WTC11 (cell line): ENCODE measurements at regions not wholly inside any gene's neighbourhood (a gene's known extent, or its start where the extent isn't known, plus 50 kb on each side); places are given as distances from the start of the nearest gene placed in this dataset.

ENCODE experiments used
- ATAC-seq: fragments of 200-7000 bp; cut with Tn5 transposase; 2 replicates; pipeline ENCODE4 v1.10.0; 2021; ENCODE audit warnings: mild to moderate bottlenecking, moderate library complexity
- CTCF ChIA-PET: fragments of 300-600 bp; sonication (Branson Sonifier 250); formaldehyde crosslinking; loops from one replicate; lab custom pipeline; 2021; ENCODE audit warnings: antibody characterized with exemption; lab: Charles Lee
- POLR2A ChIA-PET: fragments of 350-600 bp; sonication (Branson Sonifier 250); formaldehyde crosslinking; loops from one replicate; lab custom pipeline; 2021; ENCODE audit warnings: antibody characterized with exemption; lab: Charles Lee
- DNase-seq: peaks from one replicate; pipeline ENCODE4 v3.0.0; 2021; ENCODE audit warnings: low spot score
- H3K27ac Mint-ChIP-seq: 2 replicates; pipeline ENCODE4 v1.8.0; 2021; ENCODE audit warnings: mixed read lengths
- H3K27me3 Mint-ChIP-seq: 2 replicates; pipeline ENCODE4 v1.8.0; 2021; ENCODE audit warnings: low read depth, mild to moderate bottlenecking, moderate library complexity, mixed read lengths
- H3K36me3 Mint-ChIP-seq: 2 replicates; pipeline ENCODE4 v1.8.0; 2021; ENCODE audit warnings: mixed read lengths
- H3K4me1 Mint-ChIP-seq: 2 replicates; pipeline ENCODE4 v1.8.0; 2022; ENCODE audit warnings: mixed read lengths
- H3K4me3 Mint-ChIP-seq: 2 replicates; pipeline ENCODE4 v1.8.0; 2021; ENCODE audit warnings: mild to moderate bottlenecking, moderate library complexity, mixed read lengths
- H3K9me3 Mint-ChIP-seq: 2 replicates; pipeline ENCODE4 v1.8.0; 2021; ENCODE audit warnings: mixed read lengths
- ELF4 ChIP-seq: sonication (generic); formaldehyde crosslinking; IDR thresholded peaks from 2 replicates; pipeline ENCODE4 v1.8.1; 2022; ENCODE audit warnings: low read depth, mild to moderate bottlenecking, moderate library complexity, missing genetic modification reagents
- EMX1 ChIP-seq: fragments of 250-450 bp; sonication (Bioruptor Pico); IDR thresholded peaks from 2 replicates; pipeline ENCODE4 v1.8.0; 2021; ENCODE audit warnings: mild to moderate bottlenecking
- IRF2 ChIP-seq: sonication (generic); formaldehyde crosslinking; IDR thresholded peaks from 2 replicates; pipeline ENCODE4 v1.8.0; 2022; ENCODE audit warnings: low read depth, missing genetic modification reagents, borderline replicate concordance
- JAZF1 ChIP-seq: fragments of 250-450 bp; sonication (Bioruptor Pico); IDR thresholded peaks from 2 replicates; pipeline ENCODE4 v1.9.0; 2021; ENCODE audit warnings: moderate library complexity, mild to moderate bottlenecking, inconsistent platforms
- MXD4 ChIP-seq: fragments of 250-450 bp; sonication (Bioruptor Pico); IDR thresholded peaks from 2 replicates; pipeline ENCODE4 v1.8.0; 2021; ENCODE audit warnings: mild to moderate bottlenecking, moderate library complexity, borderline replicate concordance
- NR2C2 ChIP-seq: sonication (generic); formaldehyde crosslinking; IDR thresholded peaks from 2 replicates; pipeline ENCODE4 v1.8.0; 2022; ENCODE audit warnings: mild to moderate bottlenecking, missing genetic modification reagents
- NR3C1 ChIP-seq: sonication (generic); formaldehyde crosslinking; conservative IDR thresholded peaks from 2 replicates; pipeline ENCODE4 v1.8.1; 2023; ENCODE audit warnings: low read depth, mild to moderate bottlenecking, missing genetic modification reagents
- OVOL2 ChIP-seq: fragments of 250-450 bp; sonication (Bioruptor Pico); IDR thresholded peaks from 2 replicates; pipeline ENCODE4 v1.9.0; 2021; ENCODE audit warnings: mild to moderate bottlenecking, borderline replicate concordance
- RORB ChIP-seq: fragments of 250-450 bp; sonication (Bioruptor Pico); IDR thresholded peaks from 2 replicates; pipeline ENCODE4 v1.9.0; 2021; ENCODE audit warnings: mild to moderate bottlenecking
- SMAD3 ChIP-seq: sonication (generic); formaldehyde crosslinking; IDR thresholded peaks from 2 replicates; pipeline ENCODE4 v1.8.0; 2022; ENCODE audit warnings: missing genetic modification reagents, mild to moderate bottlenecking, borderline replicate concordance
- TEAD1 ChIP-seq: sonication (generic); formaldehyde crosslinking; IDR thresholded peaks from 2 replicates; pipeline ENCODE4 v1.8.0; 2022; ENCODE audit warnings: mild to moderate bottlenecking, missing genetic modification reagents
- ZNF121 ChIP-seq: sonication (generic); formaldehyde crosslinking; IDR thresholded peaks from 2 replicates; pipeline ENCODE4 v1.8.0; 2023; ENCODE audit warnings: missing genetic modification reagents
- ZNF232 ChIP-seq: sonication (generic); formaldehyde crosslinking; IDR thresholded peaks from 2 replicates; pipeline ENCODE4 v1.8.0; 2022; ENCODE audit warnings: mild to moderate bottlenecking, missing genetic modification reagents
- TF ChIP-seq, protein P1 (sequence below): fragments of 250-450 bp; sonication (Bioruptor Pico); IDR thresholded peaks from 2 replicates; pipeline ENCODE4 v1.8.0; 2021; ENCODE audit warnings: mild to moderate bottlenecking
- TF ChIP-seq, protein P2 (sequence below): sonication (generic); formaldehyde crosslinking; IDR thresholded peaks from 2 replicates; pipeline ENCODE4 v1.8.0; 2022; ENCODE audit warnings: mild to moderate bottlenecking, missing genetic modification reagents
- TF ChIP-seq, protein P3 (sequence below): sonication (generic); formaldehyde crosslinking; IDR thresholded peaks from 2 replicates; pipeline ENCODE4 v1.8.1; 2022; ENCODE audit warnings: low read depth, mild to moderate bottlenecking, moderate library complexity, missing genetic modification reagents, borderline replicate concordance
- TF ChIP-seq, protein P4 (sequence below): sonication (generic); formaldehyde crosslinking; IDR thresholded peaks from 2 replicates; pipeline ENCODE4 v1.8.0; 2022; ENCODE audit warnings: mild to moderate bottlenecking, missing genetic modification reagents
- TF ChIP-seq, protein P5 (sequence below): sonication (generic); formaldehyde crosslinking; IDR thresholded peaks from 2 replicates; pipeline ENCODE4 v1.8.1; 2022; ENCODE audit warnings: mild to moderate bottlenecking, missing genetic modification reagents, moderate library complexity, borderline replicate concordance
- TF ChIP-seq, protein P6 (sequence below): sonication (generic); formaldehyde crosslinking; IDR thresholded peaks from 2 replicates; pipeline ENCODE4 v1.8.0; 2023; ENCODE audit warnings: missing genetic modification reagents
- TF ChIP-seq, protein P7 (sequence below): fragments of 200-600 bp; IDR thresholded peaks from 2 replicates; pipeline ENCODE4 v1.8.0; 2022; ENCODE audit warnings: antibody characterized with exemption
- TF ChIP-seq, protein P8 (sequence below): fragments of 250-450 bp; sonication (Bioruptor Pico); IDR thresholded peaks from 2 replicates; pipeline ENCODE4 v2.1.2; 2022; ENCODE audit warnings: mild to moderate bottlenecking, moderate library complexity
- TF ChIP-seq, protein P9 (sequence below): sonication (generic); formaldehyde crosslinking; IDR thresholded peaks from 2 replicates; pipeline ENCODE4 v1.8.1; 2023; ENCODE audit warnings: mild to moderate bottlenecking, missing genetic modification reagents, moderate library complexity
- TF ChIP-seq, protein P10 (sequence below): fragments of 250-450 bp; sonication (Bioruptor Pico); IDR thresholded peaks from 2 replicates; pipeline ENCODE4 v1.9.0; 2021; ENCODE audit warnings: moderate library complexity, mild to moderate bottlenecking, inconsistent platforms, borderline replicate concordance

DNA sequence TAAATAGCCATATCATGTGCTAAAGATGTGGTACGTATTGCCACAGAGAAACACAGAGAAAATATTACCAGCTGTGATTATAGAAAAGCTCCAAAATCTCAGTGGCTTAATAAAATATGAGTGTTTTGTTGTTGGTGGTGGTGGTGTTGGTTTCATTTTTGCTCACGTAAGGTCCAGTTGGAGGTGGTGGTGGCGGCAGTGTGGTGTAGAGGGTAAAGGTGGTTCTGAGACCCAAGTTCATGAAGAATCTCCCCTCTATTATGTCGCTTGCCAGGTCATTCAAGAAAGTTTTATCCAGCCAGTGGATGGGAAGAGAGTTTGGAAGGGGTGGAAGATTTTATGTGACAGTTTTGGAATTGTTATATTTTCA lies 217.6 kb upstream of the SAMSN1 start:
- Mint-ChIP-seq H3K36me3 (no peaks in the 10 kb centered on the region), H3K4me3 (no peak overlapping the region), H3K27me3 (no peaks in the 10 kb centered on the region), H3K27ac (no peak overlapping the region), H3K4me1 (no peaks in the 10 kb centered on the region), H3K9me3 (peaks cover 11% of the 10 kb centered on the region)
- no peak for ATAC-seq
- no peak for DNase-seq
- ChIA-PET POLR2A (no interaction called here), CTCF (interaction anchor here (1.1 to 1.7 kb wide), 2 partner anchors 10 to 26 kb away, joined by 5 to 6 read pairs; no protein-coding TSS in a partner anchor)
- TF ChIP-seq, protein P1, sequence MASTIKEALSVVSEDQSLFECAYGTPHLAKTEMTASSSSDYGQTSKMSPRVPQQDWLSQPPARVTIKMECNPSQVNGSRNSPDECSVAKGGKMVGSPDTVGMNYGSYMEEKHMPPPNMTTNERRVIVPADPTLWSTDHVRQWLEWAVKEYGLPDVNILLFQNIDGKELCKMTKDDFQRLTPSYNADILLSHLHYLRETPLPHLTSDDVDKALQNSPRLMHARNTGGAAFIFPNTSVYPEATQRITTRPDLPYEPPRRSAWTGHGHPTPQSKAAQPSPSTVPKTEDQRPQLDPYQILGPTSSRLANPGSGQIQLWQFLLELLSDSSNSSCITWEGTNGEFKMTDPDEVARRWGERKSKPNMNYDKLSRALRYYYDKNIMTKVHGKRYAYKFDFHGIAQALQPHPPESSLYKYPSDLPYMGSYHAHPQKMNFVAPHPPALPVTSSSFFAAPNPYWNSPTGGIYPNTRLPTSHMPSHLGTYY (CRISPR knock-in tag), result no peak
- TF ChIP-seq OVOL2 (CRISPR knock-in tag) (no peak), IRF2 (CRISPR knock-in tag) (no peak), SMAD3 (CRISPR knock-in tag) (no peak), RORB (CRISPR knock-in tag) (no peak), ZNF121 (CRISPR knock-in tag) (no peak), ELF4 (CRISPR knock-in tag) (no peak), MXD4 (CRISPR knock-in tag) (no peak), JAZF1 (CRISPR knock-in tag) (no peak), NR3C1 (CRISPR knock-in tag) (no peak)
- TF ChIP-seq, protein P2, sequence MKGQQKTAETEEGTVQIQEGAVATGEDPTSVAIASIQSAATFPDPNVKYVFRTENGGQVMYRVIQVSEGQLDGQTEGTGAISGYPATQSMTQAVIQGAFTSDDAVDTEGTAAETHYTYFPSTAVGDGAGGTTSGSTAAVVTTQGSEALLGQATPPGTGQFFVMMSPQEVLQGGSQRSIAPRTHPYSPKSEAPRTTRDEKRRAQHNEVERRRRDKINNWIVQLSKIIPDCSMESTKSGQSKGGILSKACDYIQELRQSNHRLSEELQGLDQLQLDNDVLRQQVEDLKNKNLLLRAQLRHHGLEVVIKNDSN (CRISPR knock-in tag), result no peak
- TF ChIP-seq, protein P3, sequence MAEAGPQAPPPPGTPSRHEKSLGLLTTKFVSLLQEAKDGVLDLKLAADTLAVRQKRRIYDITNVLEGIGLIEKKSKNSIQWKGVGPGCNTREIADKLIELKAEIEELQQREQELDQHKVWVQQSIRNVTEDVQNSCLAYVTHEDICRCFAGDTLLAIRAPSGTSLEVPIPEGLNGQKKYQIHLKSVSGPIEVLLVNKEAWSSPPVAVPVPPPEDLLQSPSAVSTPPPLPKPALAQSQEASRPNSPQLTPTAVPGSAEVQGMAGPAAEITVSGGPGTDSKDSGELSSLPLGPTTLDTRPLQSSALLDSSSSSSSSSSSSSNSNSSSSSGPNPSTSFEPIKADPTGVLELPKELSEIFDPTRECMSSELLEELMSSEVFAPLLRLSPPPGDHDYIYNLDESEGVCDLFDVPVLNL (CRISPR knock-in tag), result no peak
- TF ChIP-seq, protein P4, sequence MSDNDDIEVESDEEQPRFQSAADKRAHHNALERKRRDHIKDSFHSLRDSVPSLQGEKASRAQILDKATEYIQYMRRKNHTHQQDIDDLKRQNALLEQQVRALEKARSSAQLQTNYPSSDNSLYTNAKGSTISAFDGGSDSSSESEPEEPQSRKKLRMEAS (CRISPR knock-in tag), result no peak
- TF ChIP-seq, protein P5, sequence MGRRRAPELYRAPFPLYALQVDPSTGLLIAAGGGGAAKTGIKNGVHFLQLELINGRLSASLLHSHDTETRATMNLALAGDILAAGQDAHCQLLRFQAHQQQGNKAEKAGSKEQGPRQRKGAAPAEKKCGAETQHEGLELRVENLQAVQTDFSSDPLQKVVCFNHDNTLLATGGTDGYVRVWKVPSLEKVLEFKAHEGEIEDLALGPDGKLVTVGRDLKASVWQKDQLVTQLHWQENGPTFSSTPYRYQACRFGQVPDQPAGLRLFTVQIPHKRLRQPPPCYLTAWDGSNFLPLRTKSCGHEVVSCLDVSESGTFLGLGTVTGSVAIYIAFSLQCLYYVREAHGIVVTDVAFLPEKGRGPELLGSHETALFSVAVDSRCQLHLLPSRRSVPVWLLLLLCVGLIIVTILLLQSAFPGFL, result no peak
- TF ChIP-seq, protein P6, sequence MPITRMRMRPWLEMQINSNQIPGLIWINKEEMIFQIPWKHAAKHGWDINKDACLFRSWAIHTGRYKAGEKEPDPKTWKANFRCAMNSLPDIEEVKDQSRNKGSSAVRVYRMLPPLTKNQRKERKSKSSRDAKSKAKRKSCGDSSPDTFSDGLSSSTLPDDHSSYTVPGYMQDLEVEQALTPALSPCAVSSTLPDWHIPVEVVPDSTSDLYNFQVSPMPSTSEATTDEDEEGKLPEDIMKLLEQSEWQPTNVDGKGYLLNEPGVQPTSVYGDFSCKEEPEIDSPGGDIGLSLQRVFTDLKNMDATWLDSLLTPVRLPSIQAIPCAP (CRISPR knock-in tag), result no peak
- TF ChIP-seq, protein P7, sequence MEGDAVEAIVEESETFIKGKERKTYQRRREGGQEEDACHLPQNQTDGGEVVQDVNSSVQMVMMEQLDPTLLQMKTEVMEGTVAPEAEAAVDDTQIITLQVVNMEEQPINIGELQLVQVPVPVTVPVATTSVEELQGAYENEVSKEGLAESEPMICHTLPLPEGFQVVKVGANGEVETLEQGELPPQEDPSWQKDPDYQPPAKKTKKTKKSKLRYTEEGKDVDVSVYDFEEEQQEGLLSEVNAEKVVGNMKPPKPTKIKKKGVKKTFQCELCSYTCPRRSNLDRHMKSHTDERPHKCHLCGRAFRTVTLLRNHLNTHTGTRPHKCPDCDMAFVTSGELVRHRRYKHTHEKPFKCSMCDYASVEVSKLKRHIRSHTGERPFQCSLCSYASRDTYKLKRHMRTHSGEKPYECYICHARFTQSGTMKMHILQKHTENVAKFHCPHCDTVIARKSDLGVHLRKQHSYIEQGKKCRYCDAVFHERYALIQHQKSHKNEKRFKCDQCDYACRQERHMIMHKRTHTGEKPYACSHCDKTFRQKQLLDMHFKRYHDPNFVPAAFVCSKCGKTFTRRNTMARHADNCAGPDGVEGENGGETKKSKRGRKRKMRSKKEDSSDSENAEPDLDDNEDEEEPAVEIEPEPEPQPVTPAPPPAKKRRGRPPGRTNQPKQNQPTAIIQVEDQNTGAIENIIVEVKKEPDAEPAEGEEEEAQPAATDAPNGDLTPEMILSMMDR, result no peak

DNA sequence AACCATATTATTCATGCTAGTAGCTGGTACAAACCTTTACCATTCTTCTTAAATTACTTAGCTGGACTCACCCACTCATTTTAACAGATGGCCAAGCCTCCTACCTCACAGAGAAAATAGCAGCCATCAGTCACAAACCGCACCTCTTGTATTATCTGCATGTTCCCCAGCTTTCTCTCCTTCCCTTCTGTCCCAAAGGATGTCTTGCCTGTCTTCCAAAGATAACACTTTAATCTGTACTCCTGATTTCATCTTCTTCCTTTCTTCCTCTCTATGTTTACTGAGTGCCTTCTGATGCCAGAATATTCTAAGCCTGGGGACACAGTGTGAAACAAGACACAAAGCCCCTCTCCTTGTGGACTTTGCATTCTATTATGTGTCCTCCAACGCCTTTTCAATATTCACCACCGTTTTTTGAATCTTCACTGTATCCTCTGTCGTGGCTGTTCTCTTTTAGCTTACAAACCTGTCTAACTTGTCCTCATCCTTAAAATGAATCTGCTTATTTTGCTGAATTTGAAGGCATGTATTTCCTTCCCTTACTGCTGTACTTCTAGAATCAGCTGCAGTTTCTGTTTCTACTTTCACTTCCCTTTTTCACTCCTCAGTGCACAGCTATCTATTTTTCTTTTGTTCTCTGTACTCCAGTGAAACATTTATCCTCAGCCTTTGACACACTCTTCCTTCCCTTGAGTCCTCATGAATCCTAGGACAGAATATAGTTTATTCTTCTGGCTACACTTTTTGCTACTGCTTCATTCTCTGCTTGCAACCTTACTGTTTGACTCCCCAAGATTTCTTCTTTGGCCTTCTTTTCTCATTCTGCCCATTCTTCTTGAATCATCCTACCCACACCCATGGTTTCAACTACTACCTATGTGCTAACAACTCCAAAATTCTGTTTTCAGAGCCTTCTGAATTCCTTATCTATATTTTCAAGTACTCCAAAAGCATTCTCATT lies 216.9 kb upstream of the SAMSN1 start:
- H3K9me3 Mint-ChIP-seq, result peaks cover 11% of the 10 kb centered on the region
- no peak overlapping the region for H3K27ac Mint-ChIP-seq
- H3K27me3 Mint-ChIP-seq, result no peaks in the 10 kb centered on the region
- ChIA-PET CTCF (interaction anchor here (1.1 to 1.7 kb wide), 2 partner anchors 11 to 25 kb away, joined by 5 to 6 read pairs; no protein-coding TSS in a partner anchor), POLR2A (no interaction called here)
- no peak for DNase-seq
- no peaks in the 10 kb centered on the region for H3K4me1 Mint-ChIP-seq
- no peaks in the 10 kb centered on the region for H3K36me3 Mint-ChIP-seq
- no peak overlapping the region for H3K4me3 Mint-ChIP-seq
- no peak for ATAC-seq
- no peak for TF ChIP-seq TEAD1 (CRISPR knock-in tag)
- TF ChIP-seq ZNF232 (CRISPR knock-in tag), result no peak
- TF ChIP-seq, protein P8, sequence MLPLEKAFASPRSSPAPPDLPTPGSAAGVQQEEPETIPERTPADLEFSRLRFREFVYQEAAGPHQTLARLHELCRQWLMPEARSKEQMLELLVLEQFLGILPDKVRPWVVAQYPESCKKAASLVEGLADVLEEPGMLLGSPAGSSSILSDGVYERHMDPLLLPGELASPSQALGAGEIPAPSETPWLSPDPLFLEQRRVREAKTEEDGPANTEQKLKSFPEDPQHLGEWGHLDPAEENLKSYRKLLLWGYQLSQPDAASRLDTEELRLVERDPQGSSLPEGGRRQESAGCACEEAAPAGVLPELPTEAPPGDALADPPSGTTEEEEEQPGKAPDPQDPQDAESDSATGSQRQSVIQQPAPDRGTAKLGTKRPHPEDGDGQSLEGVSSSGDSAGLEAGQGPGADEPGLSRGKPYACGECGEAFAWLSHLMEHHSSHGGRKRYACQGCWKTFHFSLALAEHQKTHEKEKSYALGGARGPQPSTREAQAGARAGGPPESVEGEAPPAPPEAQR, result no peak
- no peak for TF ChIP-seq EMX1 (CRISPR knock-in tag)
- TF ChIP-seq, protein P9, sequence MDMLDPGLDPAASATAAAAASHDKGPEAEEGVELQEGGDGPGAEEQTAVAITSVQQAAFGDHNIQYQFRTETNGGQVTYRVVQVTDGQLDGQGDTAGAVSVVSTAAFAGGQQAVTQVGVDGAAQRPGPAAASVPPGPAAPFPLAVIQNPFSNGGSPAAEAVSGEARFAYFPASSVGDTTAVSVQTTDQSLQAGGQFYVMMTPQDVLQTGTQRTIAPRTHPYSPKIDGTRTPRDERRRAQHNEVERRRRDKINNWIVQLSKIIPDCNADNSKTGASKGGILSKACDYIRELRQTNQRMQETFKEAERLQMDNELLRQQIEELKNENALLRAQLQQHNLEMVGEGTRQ, result no peak
- no peak for TF ChIP-seq NR2C2
- TF ChIP-seq, protein P10, sequence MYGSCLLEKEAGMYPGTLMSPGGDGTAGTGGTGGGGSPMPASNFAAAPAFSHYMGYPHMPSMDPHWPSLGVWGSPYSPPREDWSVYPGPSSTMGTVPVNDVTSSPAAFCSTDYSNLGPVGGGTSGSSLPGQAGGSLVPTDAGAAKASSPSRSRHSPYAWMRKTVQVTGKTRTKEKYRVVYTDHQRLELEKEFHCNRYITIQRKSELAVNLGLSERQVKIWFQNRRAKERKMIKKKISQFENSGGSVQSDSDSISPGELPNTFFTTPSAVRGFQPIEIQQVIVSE (CRISPR knock-in tag), result no peak
